ENCODE measurements at regions not wholly inside any gene's neighbourhood (a gene's known extent, or its start where the extent isn't known, plus 50 kb on each side); places are given as distances from the start of the nearest gene placed in this dataset.

DNA sequence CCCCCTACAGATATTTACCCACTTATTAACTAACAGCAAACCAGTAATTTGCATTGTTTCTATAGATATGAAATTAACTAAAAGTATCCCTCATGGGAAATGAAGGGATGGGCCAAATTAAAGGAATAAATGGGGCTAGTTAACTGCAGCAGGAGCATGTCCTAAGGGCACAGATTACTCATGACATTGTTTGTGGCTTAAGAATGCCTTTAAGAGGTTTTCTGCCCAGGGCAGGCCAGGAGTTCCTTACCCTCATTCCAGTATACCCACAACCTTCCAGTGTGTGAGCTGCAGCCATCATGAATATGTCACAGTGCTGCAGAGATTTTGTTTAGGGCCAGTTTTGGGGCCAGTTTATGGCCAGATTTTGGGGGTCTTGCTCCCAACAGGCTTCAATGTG lies 1101.9 kb downstream of the PRIM2 start:
- TF ChIP-seq EZH2 (IDR thresholded peaks at IDR 0.05; ENCODE audit: insufficient read depth, poor library complexity, severe bottlenecking) (no peak), EZH2phosphoT487 (IDR thresholded peaks at IDR 0.05; ENCODE audit: insufficient read depth, low read depth) (no peak)
